ENCODE measurements at regions not wholly inside any gene's neighbourhood (a gene's known extent, or its start where the extent isn't known, plus 50 kb on each side); places are given as distances from the start of the nearest gene placed in this dataset.

DNA sequence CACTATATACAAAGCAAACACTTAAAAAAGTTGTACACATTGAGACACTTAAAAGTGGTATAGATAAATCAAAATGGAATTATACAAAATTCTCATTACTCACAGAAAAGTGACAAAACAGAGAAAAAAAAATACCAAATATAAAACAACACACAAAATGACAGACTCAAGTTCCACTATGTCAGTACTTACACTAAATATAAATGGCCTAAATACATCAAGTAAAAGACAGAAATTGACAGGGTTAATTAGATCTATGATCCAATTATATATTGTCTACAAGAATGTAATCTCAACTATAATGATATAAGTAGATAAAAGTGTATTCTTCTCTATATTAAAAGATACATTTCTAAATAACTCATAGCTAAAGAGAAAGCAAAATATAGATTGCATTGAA, 401.6 kb upstream of the PFKP start:
- TF ChIP-seq, protein P1, sequence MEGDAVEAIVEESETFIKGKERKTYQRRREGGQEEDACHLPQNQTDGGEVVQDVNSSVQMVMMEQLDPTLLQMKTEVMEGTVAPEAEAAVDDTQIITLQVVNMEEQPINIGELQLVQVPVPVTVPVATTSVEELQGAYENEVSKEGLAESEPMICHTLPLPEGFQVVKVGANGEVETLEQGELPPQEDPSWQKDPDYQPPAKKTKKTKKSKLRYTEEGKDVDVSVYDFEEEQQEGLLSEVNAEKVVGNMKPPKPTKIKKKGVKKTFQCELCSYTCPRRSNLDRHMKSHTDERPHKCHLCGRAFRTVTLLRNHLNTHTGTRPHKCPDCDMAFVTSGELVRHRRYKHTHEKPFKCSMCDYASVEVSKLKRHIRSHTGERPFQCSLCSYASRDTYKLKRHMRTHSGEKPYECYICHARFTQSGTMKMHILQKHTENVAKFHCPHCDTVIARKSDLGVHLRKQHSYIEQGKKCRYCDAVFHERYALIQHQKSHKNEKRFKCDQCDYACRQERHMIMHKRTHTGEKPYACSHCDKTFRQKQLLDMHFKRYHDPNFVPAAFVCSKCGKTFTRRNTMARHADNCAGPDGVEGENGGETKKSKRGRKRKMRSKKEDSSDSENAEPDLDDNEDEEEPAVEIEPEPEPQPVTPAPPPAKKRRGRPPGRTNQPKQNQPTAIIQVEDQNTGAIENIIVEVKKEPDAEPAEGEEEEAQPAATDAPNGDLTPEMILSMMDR (IDR thresholded peaks at IDR 0.05): no peak
- TF ChIP-seq POLR2A (IDR thresholded peaks at IDR 0.05): no peak
- TF ChIP-seq POLR2AphosphoS5 (IDR thresholded peaks at IDR 0.05): no peak
